GM12892 (cell line): ENCODE measurements at regions not wholly inside any gene's neighbourhood (a gene's known extent, or its start where the extent isn't known, plus 50 kb on each side); places are given as distances from the start of the nearest gene placed in this dataset.

Experiments
- POLR2A ChIP-seq: IDR thresholded peaks from 2 replicates; pipeline ENCODE4 v1.6.1; 2011; ENCODE audit warnings: low read depth, low read length, control low read depth
- POLR2AphosphoS5 ChIP-seq: IDR thresholded peaks from 2 replicates; pipeline ENCODE4 v1.6.1; 2011; ENCODE audit warnings: low read depth, low read length, control low read depth
- TAF1 ChIP-seq: IDR thresholded peaks from 2 replicates; pipeline ENCODE4 v1.6.1; 2011; ENCODE audit warnings: low read depth, mild to moderate bottlenecking, control low read depth, low read length, borderline replicate concordance

- no peak for TF ChIP-seq POLR2A
- no peak for TF ChIP-seq POLR2AphosphoS5
- TF ChIP-seq TAF1, result no peak
Measured at GRCh38 chr5:54383225-54383901, 72.1 kb upstream of the HSPB3 start.
